NCI-H345 (cell line): ENCODE measurements at regions not wholly inside any gene's neighbourhood (a gene's known extent, or its start where the extent isn't known, plus 50 kb on each side); places are given as distances from the start of the nearest gene placed in this dataset.

Source experiments
- DNase-seq: peaks from one replicate; lab custom pipeline; 2025; lab: John Stamatoyannopoulos, UW

- no peak for DNase-seq
These were observed 85.6 kb upstream of the NEO1 start for GRCh38 chr15:72966641-72967040.

GRCh38 chr15:72965671-72966070 lies 86.6 kb upstream of the NEO1 start:
- no peak for DNase-seq

GRCh38 chr15:72964542-72964941 lies 87.7 kb upstream of the NEO1 start:
- DNase-seq = no peak

- no peak for DNase-seq
These were observed 88.1 kb upstream of the NEO1 start for GRCh38 chr15:72964135-72964534.

GRCh38 chr15:72962054-72962702 lies 90.1 kb upstream of the NEO1 start:
- no peak for DNase-seq

GRCh38 chr15:72961346-72961745 lies 90.9 kb upstream of the NEO1 start:
- no peak for DNase-seq

GRCh38 chr15:72958634-72959033 lies 93.6 kb upstream of the NEO1 start:
- no peak for DNase-seq

GRCh38 chr15:72953306-72953705 lies 99.0 kb upstream of the NEO1 start:
- DNase-seq = no peak

- no peak for DNase-seq
These were observed 100.1 kb upstream of the NEO1 start for GRCh38 chr15:72952151-72952550.

- DNase-seq = no peak
These were observed 103.6 kb upstream of the NEO1 start for GRCh38 chr15:72948662-72949061.

- no peak for DNase-seq
These were observed 104.6 kb upstream of the NEO1 start for GRCh38 chr15:72947709-72948108.

GRCh38 chr15:72944565-72944964 lies 107.7 kb upstream of the NEO1 start:
- no peak for DNase-seq

- no peak for DNase-seq
These were observed 112.0 kb upstream of the NEO1 start for GRCh38 chr15:72940229-72940622.

GRCh38 chr15:72939514-72940228 lies 112.6 kb upstream of the NEO1 start:
- no peak for DNase-seq

GRCh38 chr15:72936691-72937679 lies 115.3 kb upstream of the NEO1 start:
- DNase-seq = no peak

- DNase-seq = no peak
These were observed 116.0 kb upstream of the NEO1 start for GRCh38 chr15:72936237-72936636.

GRCh38 chr15:72935521-72935920 lies 116.7 kb upstream of the NEO1 start:
- no peak for DNase-seq

GRCh38 chr15:72934921-72935320 lies 117.3 kb upstream of the NEO1 start:
- no peak for DNase-seq

- no peak for DNase-seq
These were observed 118.3 kb upstream of the NEO1 start for GRCh38 chr15:72933976-72934375.

- no peak for DNase-seq
These were observed 119.8 kb upstream of the NEO1 start for GRCh38 chr15:72932472-72932871.

- no peak for DNase-seq
These were observed 124.8 kb upstream of the NEO1 start for GRCh38 chr15:72927451-72927850.

GRCh38 chr15:72925661-72926060 lies 126.6 kb upstream of the NEO1 start:
- no peak for DNase-seq

GRCh38 chr15:72923289-72923688 lies 129.0 kb upstream of the NEO1 start:
- DNase-seq = no peak
